Parathyroid adenoma (tissue), 2 donors: ENCODE measurements at regions not wholly inside any gene's neighbourhood (a gene's known extent, or its start where the extent isn't known, plus 50 kb on each side); places are given as distances from the start of the nearest gene placed in this dataset.

ENCODE experiments used
- H2AFZ ChIP-seq: fragments of 300-600 bp; sonication (generic); one replicate; pipeline ENCODE4 v1.7.0; 2017; ENCODE audit warnings: antibody characterized with exemption, mild to moderate bottlenecking
- H3K27ac ChIP-seq: fragments of 300-600 bp; sonication (generic); one replicate; pipeline ENCODE4 v1.7.0; 2017
- H3K27me3 ChIP-seq: fragments of 300-600 bp; sonication (generic); one replicate; pipeline ENCODE4 v1.7.0; 2017; ENCODE audit warnings: low read length; ENCODE audit not compliant: control insufficient read depth, insufficient read depth
- H3K36me3 ChIP-seq: fragments of 300-600 bp; sonication (generic); one replicate; pipeline ENCODE4 v1.7.0; 2017; ENCODE audit warnings: low read length; ENCODE audit not compliant: control insufficient read depth, insufficient read depth
- H3K4me1 ChIP-seq: fragments of 300-600 bp; sonication (generic); one replicate; pipeline ENCODE4 v1.7.0; 2017; ENCODE audit warnings: control low read depth
- H3K4me2 ChIP-seq: fragments of 300-600 bp; sonication (generic); one replicate; pipeline ENCODE4 v1.7.0; 2017; ENCODE audit warnings: low read length
- H3K4me3 ChIP-seq: fragments of 300-600 bp; sonication (generic); one replicate; pipeline ENCODE4 v1.7.0; 2017; ENCODE audit warnings: low read depth, low read length
- H3K79me2 ChIP-seq: fragments of 300-600 bp; sonication (generic); one replicate; pipeline ENCODE4 v1.7.0; 2017; ENCODE audit warnings: control low read depth
- H3K9ac ChIP-seq: fragments of 300-600 bp; sonication (generic); one replicate; pipeline ENCODE4 v1.7.0; 2017; ENCODE audit warnings: mild to moderate bottlenecking
- H3K9me3 ChIP-seq: fragments of 300-600 bp; sonication (generic); one replicate; pipeline ENCODE4 v1.7.0; 2017; ENCODE audit warnings: low read length; ENCODE audit not compliant: control insufficient read depth
- TF ChIP-seq, protein P1 (sequence below): fragments of 300-600 bp; sonication (generic); IDR thresholded peaks from one replicate; pipeline ENCODE4 v1.7.0; 2017; ENCODE audit warnings: antibody characterized with exemption, mild to moderate bottlenecking
- donor health status: primary hyperparathyroidism.

GRCh38 chr9:90132866-90133265 lies 509.8 kb downstream of the DIRAS2 start:
- no peak overlapping the region for H3K4me3 ChIP-seq
- H3K27me3 ChIP-seq: no peaks in the 10 kb centered on the region
- H3K27ac ChIP-seq: no peak overlapping the region
- no peaks in the 10 kb centered on the region for H3K4me1 ChIP-seq
- no peaks in the 10 kb centered on the region for H3K36me3 ChIP-seq
- TF ChIP-seq, protein P1, sequence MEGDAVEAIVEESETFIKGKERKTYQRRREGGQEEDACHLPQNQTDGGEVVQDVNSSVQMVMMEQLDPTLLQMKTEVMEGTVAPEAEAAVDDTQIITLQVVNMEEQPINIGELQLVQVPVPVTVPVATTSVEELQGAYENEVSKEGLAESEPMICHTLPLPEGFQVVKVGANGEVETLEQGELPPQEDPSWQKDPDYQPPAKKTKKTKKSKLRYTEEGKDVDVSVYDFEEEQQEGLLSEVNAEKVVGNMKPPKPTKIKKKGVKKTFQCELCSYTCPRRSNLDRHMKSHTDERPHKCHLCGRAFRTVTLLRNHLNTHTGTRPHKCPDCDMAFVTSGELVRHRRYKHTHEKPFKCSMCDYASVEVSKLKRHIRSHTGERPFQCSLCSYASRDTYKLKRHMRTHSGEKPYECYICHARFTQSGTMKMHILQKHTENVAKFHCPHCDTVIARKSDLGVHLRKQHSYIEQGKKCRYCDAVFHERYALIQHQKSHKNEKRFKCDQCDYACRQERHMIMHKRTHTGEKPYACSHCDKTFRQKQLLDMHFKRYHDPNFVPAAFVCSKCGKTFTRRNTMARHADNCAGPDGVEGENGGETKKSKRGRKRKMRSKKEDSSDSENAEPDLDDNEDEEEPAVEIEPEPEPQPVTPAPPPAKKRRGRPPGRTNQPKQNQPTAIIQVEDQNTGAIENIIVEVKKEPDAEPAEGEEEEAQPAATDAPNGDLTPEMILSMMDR: no peak
- H3K9ac ChIP-seq: no peak overlapping the region
- H3K9me3 ChIP-seq: no peaks in the 10 kb centered on the region
- no peak overlapping the region for H3K4me2 ChIP-seq
- H2AFZ ChIP-seq: no peak overlapping the region
- no peaks in the 10 kb centered on the region for H3K79me2 ChIP-seq

DNA sequence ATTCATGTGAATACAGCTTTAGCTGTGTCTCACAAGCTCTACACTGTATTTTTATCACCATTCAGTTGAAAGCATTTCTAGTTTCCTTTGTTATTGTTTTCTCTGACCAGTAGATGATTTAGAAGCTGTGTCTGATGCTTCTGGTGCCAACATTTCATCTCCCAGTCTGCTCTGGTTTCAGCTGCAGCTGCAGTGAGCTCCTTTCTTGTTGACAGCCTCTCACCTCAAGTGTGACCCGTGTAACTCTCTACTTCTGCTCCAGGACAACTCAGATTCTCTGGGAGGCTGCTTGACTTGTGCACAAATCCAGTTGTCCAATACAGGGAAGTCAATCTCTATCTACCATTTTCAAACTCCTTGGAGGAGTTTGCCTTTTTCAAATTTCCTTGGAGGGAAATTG lies 504.8 kb downstream of the DIRAS2 start:
- H3K4me3 ChIP-seq: no peak overlapping the region
- no peak overlapping the region for H2AFZ ChIP-seq
- no peaks in the 10 kb centered on the region for H3K79me2 ChIP-seq
- H3K9me3 ChIP-seq: no peaks in the 10 kb centered on the region
- no peaks in the 10 kb centered on the region for H3K27me3 ChIP-seq
- no peak overlapping the region for H3K9ac ChIP-seq
- no peak overlapping the region for H3K27ac ChIP-seq
- H3K4me2 ChIP-seq: no peak overlapping the region
- no peaks in the 10 kb centered on the region for H3K4me1 ChIP-seq
- TF ChIP-seq, protein P1: no peak
- no peaks in the 10 kb centered on the region for H3K36me3 ChIP-seq

- Histone ChIP-seq H2AFZ (no peak overlapping the region), H3K27me3 (no peaks in the 10 kb centered on the region), H3K4me1 (no peaks in the 10 kb centered on the region), H3K79me2 (no peaks in the 10 kb centered on the region), H3K36me3 (no peaks in the 10 kb centered on the region), H3K9ac (no peak overlapping the region), H3K4me2 (no peak overlapping the region), H3K4me3 (no peak overlapping the region), H3K9me3 (no peaks in the 10 kb centered on the region), H3K27ac (no peak overlapping the region)
- TF ChIP-seq, protein P1: no peak
Measured at GRCh38 chr9:90140131-90140818, 502.3 kb downstream of the DIRAS2 start.

DNA sequence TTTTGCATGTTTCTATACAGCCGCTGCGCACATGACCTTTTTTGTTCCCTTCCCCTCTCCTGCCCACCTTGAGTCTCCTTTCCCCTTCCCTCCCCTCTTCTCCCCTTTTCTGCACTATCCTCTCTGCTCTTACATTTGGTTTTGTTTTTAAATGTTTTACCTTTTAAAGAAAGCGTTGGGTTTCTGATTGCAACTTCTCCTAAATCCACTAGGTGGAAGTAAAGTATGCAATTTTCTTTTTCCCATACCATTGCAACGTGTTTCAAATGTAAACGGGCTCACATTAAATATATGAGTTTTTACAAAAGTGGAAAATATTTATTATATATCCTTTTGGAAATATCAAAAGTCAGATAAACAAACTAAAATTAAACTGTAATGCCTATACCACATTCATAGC lies 500.9 kb downstream of the DIRAS2 start:
- Histone ChIP-seq H3K9ac (no peak overlapping the region), H3K4me1 (no peaks in the 10 kb centered on the region), H3K4me3 (no peak overlapping the region), H3K27ac (no peak overlapping the region), H3K79me2 (no peaks in the 10 kb centered on the region), H3K36me3 (no peaks in the 10 kb centered on the region), H3K27me3 (no peaks in the 10 kb centered on the region), H2AFZ (peak overlapping the region; percentile 30), H3K4me2 (no peak overlapping the region), H3K9me3 (no peaks in the 10 kb centered on the region)
- TF ChIP-seq, protein P1: peak; percentile 37

DNA sequence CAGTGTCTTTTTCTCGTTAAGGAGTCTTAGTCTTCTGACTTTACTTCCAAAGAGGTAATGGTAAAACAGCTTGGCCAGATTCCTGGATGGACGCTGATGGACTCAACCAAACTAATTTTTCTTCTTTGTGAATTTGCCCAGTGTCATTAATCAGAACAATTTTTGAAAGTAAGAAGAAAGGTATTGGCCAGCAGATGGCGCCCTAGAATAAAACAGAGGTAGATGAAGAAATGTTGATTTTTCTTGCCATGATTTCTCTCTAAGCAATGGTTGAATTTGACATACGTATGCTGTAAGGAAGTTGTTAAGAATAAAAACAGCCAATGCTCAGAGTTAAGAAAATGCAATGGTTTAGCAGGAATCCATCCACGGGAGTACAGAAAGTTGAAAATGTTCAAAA lies 500.0 kb downstream of the DIRAS2 start:
- H3K9ac ChIP-seq: no peak overlapping the region
- H3K9me3 ChIP-seq: no peaks in the 10 kb centered on the region
- H3K27ac ChIP-seq: no peak overlapping the region
- no peak overlapping the region for H2AFZ ChIP-seq
- no peaks in the 10 kb centered on the region for H3K4me1 ChIP-seq
- no peaks in the 10 kb centered on the region for H3K36me3 ChIP-seq
- H3K4me2 ChIP-seq: no peak overlapping the region
- TF ChIP-seq, protein P1: peak; percentile 39
- H3K79me2 ChIP-seq: no peaks in the 10 kb centered on the region
- no peaks in the 10 kb centered on the region for H3K27me3 ChIP-seq
- H3K4me3 ChIP-seq: no peak overlapping the region
